HepG2 (cell line): ENCODE measurements at regions not wholly inside any gene's neighbourhood (a gene's known extent, or its start where the extent isn't known, plus 50 kb on each side); places are given as distances from the start of the nearest gene placed in this dataset.

Source experiments
- EP300 ChIP-seq, 3 experiments: sonication (generic) in 1 of 3; formaldehyde crosslinking in 1 of 3; IDR thresholded peaks; 2 replicates each; pipeline versions ENCODE4 v1.5.1 to v1.6.1; 2011 to 2020; ENCODE audit warnings: low read depth in 2 of 3, low read length in 2 of 3, borderline replicate concordance in 1 of 3, improper control_type of control experiment in 1 of 3, mild to moderate bottlenecking in 1 of 3, missing genetic modification reagents in 1 of 3, moderate library complexity in 1 of 3
- KAT8 ChIP-seq: IDR thresholded peaks from 2 replicates; pipeline ENCODE4 v1.6.1; 2016; ENCODE audit warnings: missing genetic modification reagents, missing compliant biosample characterization
- MAFK ChIP-seq, 2 experiments: IDR thresholded peaks in 1 of 2; conservative IDR thresholded peaks in 1 of 2; 2 replicates each; pipeline ENCODE4 v1.6.1; 2011; ENCODE audit warnings: improper control_type of control experiment in 2 of 2, low read length in 2 of 2
- MEIS1 ChIP-seq: sonication (generic); formaldehyde crosslinking; IDR thresholded peaks from 2 replicates; pipeline ENCODE4 v1.9.0; 2021; ENCODE audit warnings: mild to moderate bottlenecking, missing genetic modification reagents, moderate library complexity, borderline replicate concordance
- RXRA ChIP-seq: sonication (generic); formaldehyde crosslinking; IDR thresholded peaks from 2 replicates; pipeline ENCODE4 v1.5.1; 2020; ENCODE audit warnings: missing genetic modification reagents
- SMARCE1 ChIP-seq: fragments of 450-650 bp; IDR thresholded peaks from 2 replicates; pipeline ENCODE4 v1.6.1; 2017; ENCODE audit warnings: borderline replicate concordance
- SNAI1 ChIP-seq: sonication (generic); formaldehyde crosslinking; IDR thresholded peaks from 2 replicates; pipeline ENCODE4 v1.5.0; 2020; ENCODE audit warnings: mild to moderate bottlenecking, missing genetic modification reagents, borderline replicate concordance
- SRF ChIP-seq: IDR thresholded peaks from 2 replicates; pipeline ENCODE4 v1.6.1; 2011; ENCODE audit warnings: mild to moderate bottlenecking, low read depth, low read length, moderate library complexity
- SSRP1 ChIP-seq: IDR thresholded peaks from 2 replicates; pipeline ENCODE4 v1.6.1; 2016; ENCODE audit warnings: control low read depth
- TAF1 ChIP-seq: sonication (generic); formaldehyde crosslinking; IDR thresholded peaks from 2 replicates; pipeline ENCODE4 v1.4.0; 2020; ENCODE audit warnings: missing genetic modification reagents
- ZEB1 ChIP-seq: IDR thresholded peaks from 2 replicates; pipeline ENCODE4 v1.6.1; 2012; ENCODE audit warnings: mild to moderate bottlenecking, low read depth, inconsistent platforms; ENCODE audit not compliant: insufficient replicate concordance
- ZFY ChIP-seq: sonication (generic); formaldehyde crosslinking; IDR thresholded peaks from 2 replicates; pipeline ENCODE4 v1.4.0; 2020; ENCODE audit warnings: missing genetic modification reagents
- ZNF275 ChIP-seq: sonication (generic); formaldehyde crosslinking; IDR thresholded peaks from 2 replicates; pipeline ENCODE4 v1.8.0; 2022; ENCODE audit warnings: missing genetic modification reagents, mild to moderate bottlenecking, inconsistent platforms, borderline replicate concordance
- ZNF446 ChIP-seq: sonication (generic); formaldehyde crosslinking; IDR thresholded peaks from 2 replicates; pipeline ENCODE4 v1.5.0; 2020; ENCODE audit warnings: mild to moderate bottlenecking, missing genetic modification reagents
- ZNF530 ChIP-seq: sonication (generic); formaldehyde crosslinking; IDR thresholded peaks from 2 replicates; pipeline ENCODE4 v1.5.0; 2020; ENCODE audit warnings: low read depth, mild to moderate bottlenecking, missing genetic modification reagents
- ZNF570 ChIP-seq: sonication (generic); formaldehyde crosslinking; IDR thresholded peaks from 2 replicates; pipeline ENCODE4 v1.4.0; 2020; ENCODE audit warnings: mild to moderate bottlenecking, missing genetic modification reagents, borderline replicate concordance
- ZNF644 ChIP-seq: IDR thresholded peaks from 2 replicates; pipeline ENCODE4 v1.6.1; 2016; ENCODE audit warnings: low read depth
- ZNF782 ChIP-seq: sonication (generic); formaldehyde crosslinking; IDR thresholded peaks from 2 replicates; pipeline ENCODE4 v1.4.0; 2020; ENCODE audit warnings: missing genetic modification reagents, mild to moderate bottlenecking, borderline replicate concordance
- TF ChIP-seq, protein P1 (sequence below): sonication (generic); formaldehyde crosslinking; conservative IDR thresholded peaks from 2 replicates; pipeline ENCODE4 v1.4.0; 2020; ENCODE audit warnings: missing genetic modification reagents
- TF ChIP-seq, protein P2 (sequence below): IDR thresholded peaks from 2 replicates; pipeline ENCODE4 v1.6.1; 2016; ENCODE audit warnings: control low read depth

GRCh38 chr15:67915461-67916374, 75.9 kb upstream of the RNU6-1 start (continued):
- TF ChIP-seq MAFK (conservative IDR thresholded peaks at IDR 0.05 in 1 of 2, IDR thresholded peaks at IDR 0.05 in 1 of 2; ENCODE audit: low read length in 2 of 2) (no peak), ZNF644 (CRISPR knock-in tag) (peak; percentile 92), SRF (0 out of 2 replicates have a peak, but pooled peaks have one; percentile 13), ZNF275 (CRISPR knock-in tag) (peak; percentile 72; the same call in 1 of the 2 replicates), ZNF570 (CRISPR knock-in tag) (no peak), TAF1 (CRISPR knock-in tag) (peak; percentile 37; the same call in 1 of the 2 replicates), ZNF530 (CRISPR knock-in tag) (no peak), MEIS1 (CRISPR knock-in tag) (no peak), ZFY (no peak; the same call in 1 of the 2 replicates), ZNF782 (CRISPR knock-in tag) (no peak), SSRP1 (CRISPR knock-in tag) (no peak; the same call in 1 of the 2 replicates), KAT8 (CRISPR knock-in tag) (no peak), ZEB1 (peak; percentile 89), SNAI1 (no peak), SMARCE1 (no peak), ZNF446 (CRISPR knock-in tag) (no peak), RXRA (CRISPR knock-in tag) (peak; percentile 95), EP300 (IDR thresholded peaks at IDR 0.05; ENCODE audit: low read depth in 2 of 2, low read length in 2 of 2) (peak; percentile 26 to 96; a peak in 3 of 4 replicates), EP300 (CRISPR knock-in tag; IDR thresholded peaks at IDR 0.05; ENCODE audit: borderline replicate concordance) (peak; percentile 68; the same call in 1 of the 2 replicates)
- TF ChIP-seq, protein P1, sequence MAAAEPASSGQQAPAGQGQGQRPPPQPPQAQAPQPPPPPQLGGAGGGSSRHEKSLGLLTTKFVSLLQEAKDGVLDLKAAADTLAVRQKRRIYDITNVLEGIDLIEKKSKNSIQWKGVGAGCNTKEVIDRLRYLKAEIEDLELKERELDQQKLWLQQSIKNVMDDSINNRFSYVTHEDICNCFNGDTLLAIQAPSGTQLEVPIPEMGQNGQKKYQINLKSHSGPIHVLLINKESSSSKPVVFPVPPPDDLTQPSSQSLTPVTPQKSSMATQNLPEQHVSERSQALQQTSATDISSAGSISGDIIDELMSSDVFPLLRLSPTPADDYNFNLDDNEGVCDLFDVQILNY (CRISPR knock-in tag): no peak
- TF ChIP-seq, protein P2, sequence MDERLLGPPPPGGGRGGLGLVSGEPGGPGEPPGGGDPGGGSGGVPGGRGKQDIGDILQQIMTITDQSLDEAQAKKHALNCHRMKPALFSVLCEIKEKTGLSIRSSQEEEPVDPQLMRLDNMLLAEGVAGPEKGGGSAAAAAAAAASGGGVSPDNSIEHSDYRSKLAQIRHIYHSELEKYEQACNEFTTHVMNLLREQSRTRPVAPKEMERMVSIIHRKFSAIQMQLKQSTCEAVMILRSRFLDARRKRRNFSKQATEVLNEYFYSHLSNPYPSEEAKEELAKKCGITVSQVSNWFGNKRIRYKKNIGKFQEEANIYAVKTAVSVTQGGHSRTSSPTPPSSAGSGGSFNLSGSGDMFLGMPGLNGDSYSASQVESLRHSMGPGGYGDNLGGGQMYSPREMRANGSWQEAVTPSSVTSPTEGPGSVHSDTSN: no peak
